SK-N-SH treated with all-trans-retinoic acid at 6 μM for 48 hours (cell line): ENCODE measurements at regions not wholly inside any gene's neighbourhood (a gene's known extent, or its start where the extent isn't known, plus 50 kb on each side); places are given as distances from the start of the nearest gene placed in this dataset.

Source experiments
- GLIS3 ChIP-seq: fragments of 250-450 bp; sonication (Bioruptor Pico); IDR thresholded peaks from 2 replicates; pipeline ENCODE4 v1.5.0; 2020; ENCODE audit warnings: mild to moderate bottlenecking, moderate library complexity
- PATZ1 ChIP-seq: fragments of 250-450 bp; sonication (Bioruptor Pico); IDR thresholded peaks from 2 replicates; pipeline ENCODE4 v1.8.0; 2020; ENCODE audit warnings: mild to moderate bottlenecking, moderate library complexity, borderline replicate concordance
- TCF4 ChIP-seq: fragments of 250-450 bp; sonication (Bioruptor Pico); IDR thresholded peaks from 2 replicates; pipeline ENCODE4 v1.8.0; 2021; ENCODE audit warnings: mild to moderate bottlenecking, moderate library complexity, borderline replicate concordance
- ZC3H10 ChIP-seq: fragments of 250-450 bp; sonication (Bioruptor Pico); IDR thresholded peaks from 2 replicates; pipeline ENCODE4 v1.5.1; 2021; ENCODE audit warnings: mild to moderate bottlenecking, moderate library complexity
- ZFP30 ChIP-seq: fragments of 450-650 bp; formaldehyde crosslinking; IDR thresholded peaks from 2 replicates; pipeline ENCODE4 v1.5.0; 2022; ENCODE audit warnings: mild to moderate bottlenecking, moderate library complexity
- ZNF8 ChIP-seq: fragments of 450-650 bp; formaldehyde crosslinking; IDR thresholded peaks from 2 replicates; pipeline ENCODE4 v1.5.0; 2020; ENCODE audit warnings: mild to moderate bottlenecking, moderate library complexity
- TF ChIP-seq, protein P1 (sequence below): fragments of 250-450 bp; sonication (Bioruptor Pico); IDR thresholded peaks from 2 replicates; pipeline ENCODE4 v1.5.1; 2020; ENCODE audit warnings: low read depth, mild to moderate bottlenecking, moderate library complexity

GRCh38 chr18:41060967-41061366 is 894.1 kb upstream of the PIK3C3 start:
- TF ChIP-seq PATZ1 (CRISPR knock-in tag) (no peak), ZNF8 (CRISPR knock-in tag) (no peak), ZC3H10 (no peak), ZFP30 (CRISPR knock-in tag) (no peak), TCF4 (CRISPR knock-in tag) (no peak), GLIS3 (CRISPR knock-in tag) (no peak)
- TF ChIP-seq, protein P1, sequence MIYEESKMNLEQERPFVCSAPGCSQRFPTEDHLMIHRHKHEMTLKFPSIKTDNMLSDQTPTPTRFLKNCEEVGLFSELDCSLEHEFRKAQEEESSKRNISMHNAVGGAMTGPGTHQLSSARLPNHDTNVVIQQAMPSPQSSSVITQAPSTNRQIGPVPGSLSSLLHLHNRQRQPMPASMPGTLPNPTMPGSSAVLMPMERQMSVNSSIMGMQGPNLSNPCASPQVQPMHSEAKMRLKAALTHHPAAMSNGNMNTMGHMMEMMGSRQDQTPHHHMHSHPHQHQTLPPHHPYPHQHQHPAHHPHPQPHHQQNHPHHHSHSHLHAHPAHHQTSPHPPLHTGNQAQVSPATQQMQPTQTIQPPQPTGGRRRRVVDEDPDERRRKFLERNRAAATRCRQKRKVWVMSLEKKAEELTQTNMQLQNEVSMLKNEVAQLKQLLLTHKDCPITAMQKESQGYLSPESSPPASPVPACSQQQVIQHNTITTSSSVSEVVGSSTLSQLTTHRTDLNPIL: no peak
